MG63 (cell line): ENCODE measurements at regions not wholly inside any gene's neighbourhood (a gene's known extent, or its start where the extent isn't known, plus 50 kb on each side); places are given as distances from the start of the nearest gene placed in this dataset.
A peak's percentile ranks its signal among the peaks of the same experiment; 100 is the strongest.

Experiments used
- DNase-seq: peaks from one replicate; pipeline ENCODE4 v3.0.0-alpha.2; 2020
- H3K27me3 ChIP-seq: fragments of 250-450 bp; sonication (Bioruptor Pico); 2 replicates; pipeline ENCODE4 v1.5.1; 2020; ENCODE audit warnings: mild to moderate bottlenecking, moderate library complexity
- H3K36me3 ChIP-seq: fragments of 250-450 bp; sonication (Bioruptor Pico); 2 replicates; pipeline ENCODE4 v1.5.1; 2020; ENCODE audit warnings: mild to moderate bottlenecking, moderate library complexity
- H3K4me3 ChIP-seq: fragments of 250-450 bp; sonication (Bioruptor Pico); 2 replicates; pipeline ENCODE4 v1.5.1; 2020; ENCODE audit warnings: mild to moderate bottlenecking, moderate library complexity
- H3K9me3 ChIP-seq: fragments of 250-450 bp; sonication (Bioruptor Pico); 2 replicates; pipeline ENCODE4 v1.5.1; 2020; ENCODE audit warnings: mild to moderate bottlenecking, moderate library complexity

DNA sequence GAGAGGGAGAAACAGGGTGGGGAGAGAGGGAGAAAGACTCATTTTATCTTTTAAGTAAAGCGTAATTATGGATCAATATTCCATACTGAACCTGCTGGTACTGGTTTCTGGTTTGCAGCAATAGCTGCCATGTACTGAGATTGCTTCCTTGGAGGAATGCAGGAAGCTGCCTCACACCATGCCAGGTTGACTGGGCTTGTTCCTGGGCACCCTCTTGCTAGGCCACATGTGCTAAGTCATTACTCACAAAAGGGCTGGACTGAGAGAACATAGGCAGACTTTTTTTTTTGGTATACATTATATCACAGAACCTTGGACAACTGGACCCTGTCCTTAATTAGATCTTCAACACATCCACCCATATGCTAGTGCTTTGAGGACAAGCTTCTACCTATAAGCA is 193.4 kb downstream of the ZNF621 start:
- Histone ChIP-seq H3K4me3 (no peak overlapping the region), H3K36me3 (no peaks in the 10 kb centered on the region), H3K9me3 (no peaks in the 10 kb centered on the region), H3K27me3 (no peaks in the 10 kb centered on the region)
- DNase-seq = peak; percentile 9

- no peak for DNase-seq
- H3K4me3 ChIP-seq = no peak overlapping the region
- H3K27me3 ChIP-seq = no peaks in the 10 kb centered on the region
- no peaks in the 10 kb centered on the region for H3K9me3 ChIP-seq
- H3K36me3 ChIP-seq = no peaks in the 10 kb centered on the region
Observed at GRCh38 chr3:40718681-40719080, 193.9 kb downstream of the ZNF621 start.

- no peaks in the 10 kb centered on the region for H3K27me3 ChIP-seq
- H3K4me3 ChIP-seq = no peak overlapping the region
- no peaks in the 10 kb centered on the region for H3K36me3 ChIP-seq
- H3K9me3 ChIP-seq = no peaks in the 10 kb centered on the region
- no peak for DNase-seq
Observed at GRCh38 chr3:40719660-40720287, 195.0 kb downstream of the ZNF621 start.

GRCh38 chr3:40720341-40720740 is 195.6 kb downstream of the ZNF621 start:
- H3K9me3 ChIP-seq = no peaks in the 10 kb centered on the region
- no peak for DNase-seq
- H3K27me3 ChIP-seq = no peaks in the 10 kb centered on the region
- no peak overlapping the region for H3K4me3 ChIP-seq
- no peaks in the 10 kb centered on the region for H3K36me3 ChIP-seq

DNA sequence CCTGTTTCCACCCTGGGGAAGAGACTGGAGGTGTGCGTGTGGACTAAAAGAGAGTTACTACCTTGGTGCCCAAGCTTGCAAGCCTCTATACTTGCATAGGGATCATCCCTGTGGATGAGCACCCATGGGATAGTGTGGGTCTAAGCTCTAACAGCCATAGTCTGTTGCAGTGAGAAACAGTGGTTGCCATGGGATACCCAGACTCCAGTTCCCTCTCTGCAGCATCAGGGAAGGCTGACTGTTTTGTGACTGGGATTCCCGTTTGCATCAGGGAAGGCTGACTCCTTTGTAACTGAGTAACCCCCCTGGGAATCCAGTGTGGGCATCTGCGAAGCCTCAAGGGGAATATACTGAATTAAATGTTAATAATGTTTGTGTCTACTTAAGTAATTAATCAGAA is 196.1 kb downstream of the ZNF621 start:
- no peaks in the 10 kb centered on the region for H3K9me3 ChIP-seq
- H3K36me3 ChIP-seq = no peaks in the 10 kb centered on the region
- no peaks in the 10 kb centered on the region for H3K27me3 ChIP-seq
- no peak for DNase-seq
- no peak overlapping the region for H3K4me3 ChIP-seq

DNA sequence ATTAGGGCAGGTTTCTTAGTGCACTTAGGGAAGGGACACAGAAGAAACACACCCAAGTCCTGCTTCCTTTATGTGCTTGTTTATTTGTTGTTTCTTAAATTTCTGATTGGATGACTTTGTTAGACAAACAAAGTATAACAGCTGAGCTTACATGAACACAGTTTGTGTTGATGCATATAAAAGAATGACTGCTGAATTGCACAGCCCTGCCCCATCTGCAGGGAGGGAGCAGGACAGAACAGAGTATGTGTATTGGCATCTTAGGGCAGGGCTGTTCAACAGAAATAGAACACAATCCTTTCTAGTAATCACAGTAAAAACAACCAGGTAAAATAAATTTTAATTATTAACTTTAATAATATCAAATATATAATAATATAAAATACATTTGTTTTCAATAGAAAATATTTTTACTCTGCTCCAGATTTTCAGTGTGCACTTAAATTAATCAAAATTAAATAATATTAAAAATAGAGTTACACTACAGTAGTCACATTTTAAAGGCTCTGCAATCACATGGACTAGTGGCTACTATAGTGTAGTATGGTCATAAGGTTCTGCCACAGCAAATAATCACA is 198.4 kb downstream of the ZNF621 start:
- DNase-seq = no peak
- H3K4me3 ChIP-seq = no peak overlapping the region
- H3K27me3 ChIP-seq = no peaks in the 10 kb centered on the region
- no peaks in the 10 kb centered on the region for H3K9me3 ChIP-seq
- H3K36me3 ChIP-seq = no peaks in the 10 kb centered on the region

DNA sequence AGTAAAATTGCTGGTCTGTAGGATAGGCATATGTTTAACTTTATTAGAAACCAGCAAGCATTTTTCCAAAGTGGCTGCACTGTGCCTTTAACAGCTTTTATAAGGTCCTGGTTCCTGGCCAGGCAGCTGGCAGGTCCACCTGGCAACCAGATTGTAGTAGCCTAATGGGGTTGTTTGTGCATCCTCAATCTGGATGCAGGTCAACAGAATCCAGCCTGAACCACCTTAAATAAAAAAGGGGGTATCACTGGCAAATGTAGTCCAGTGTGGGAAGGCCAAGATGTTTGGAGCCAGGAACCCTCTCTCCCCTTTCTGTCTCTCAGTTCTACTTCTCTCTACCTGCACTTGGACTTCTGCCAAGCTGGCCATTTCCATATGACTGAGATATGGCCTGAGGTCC is 200.3 kb downstream of the ZNF621 start:
- no peak for DNase-seq
- no peaks in the 10 kb centered on the region for H3K36me3 ChIP-seq
- H3K9me3 ChIP-seq = no peaks in the 10 kb centered on the region
- H3K27me3 ChIP-seq = no peaks in the 10 kb centered on the region
- no peak overlapping the region for H3K4me3 ChIP-seq

GRCh38 chr3:40731445-40731844 is 206.7 kb downstream of the ZNF621 start:
- Histone ChIP-seq H3K4me3 (no peak overlapping the region), H3K9me3 (no peaks in the 10 kb centered on the region), H3K27me3 (no peaks in the 10 kb centered on the region), H3K36me3 (no peaks in the 10 kb centered on the region)
- DNase-seq = no peak

DNA sequence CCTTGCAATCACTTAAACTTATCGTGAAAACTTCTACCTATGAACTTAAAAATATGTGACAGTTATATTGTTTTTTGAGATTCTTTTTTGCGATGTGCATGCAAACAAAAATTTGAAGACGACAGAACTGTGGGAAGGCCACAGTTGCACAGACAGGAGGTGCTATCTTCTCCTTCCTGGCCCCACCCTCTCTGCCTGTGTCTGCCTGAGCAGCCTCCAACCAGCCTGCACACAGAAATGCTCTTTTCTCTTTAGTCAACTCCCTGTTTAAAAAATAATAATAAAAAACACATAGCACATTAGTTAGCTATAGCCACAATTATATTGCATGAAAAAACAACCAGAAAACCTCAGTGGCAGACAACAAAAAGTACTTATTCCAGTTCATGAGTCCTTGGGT is 212.2 kb downstream of the ZNF621 start:
- Histone ChIP-seq H3K36me3 (no peaks in the 10 kb centered on the region), H3K4me3 (no peak overlapping the region), H3K9me3 (no peaks in the 10 kb centered on the region), H3K27me3 (no peaks in the 10 kb centered on the region)
- no peak for DNase-seq

GRCh38 chr3:40737343-40737742 is 212.6 kb downstream of the ZNF621 start:
- Histone ChIP-seq H3K36me3 (no peaks in the 10 kb centered on the region), H3K27me3 (no peaks in the 10 kb centered on the region), H3K9me3 (no peaks in the 10 kb centered on the region), H3K4me3 (no peak overlapping the region)
- DNase-seq = no peak

GRCh38 chr3:40739971-40740370 is 215.2 kb downstream of the ZNF621 start:
- Histone ChIP-seq H3K9me3 (no peaks in the 10 kb centered on the region), H3K4me3 (no peak overlapping the region), H3K36me3 (no peaks in the 10 kb centered on the region), H3K27me3 (no peaks in the 10 kb centered on the region)
- DNase-seq = no peak

- no peak for DNase-seq
- no peaks in the 10 kb centered on the region for H3K9me3 ChIP-seq
- no peaks in the 10 kb centered on the region for H3K36me3 ChIP-seq
- no peaks in the 10 kb centered on the region for H3K27me3 ChIP-seq
- no peak overlapping the region for H3K4me3 ChIP-seq
Observed at GRCh38 chr3:40741729-40742128, 217.0 kb downstream of the ZNF621 start.

GRCh38 chr3:40745381-40746106 is 220.8 kb downstream of the ZNF621 start:
- Histone ChIP-seq H3K36me3 (no peaks in the 10 kb centered on the region), H3K9me3 (no peaks in the 10 kb centered on the region), H3K27me3 (no peaks in the 10 kb centered on the region), H3K4me3 (no peak overlapping the region)
- no peak for DNase-seq

GRCh38 chr3:40751666-40752065 is 226.9 kb downstream of the ZNF621 start:
- Histone ChIP-seq H3K27me3 (no peaks in the 10 kb centered on the region), H3K4me3 (no peak overlapping the region), H3K36me3 (no peaks in the 10 kb centered on the region), H3K9me3 (no peaks in the 10 kb centered on the region)
- DNase-seq = no peak

DNA sequence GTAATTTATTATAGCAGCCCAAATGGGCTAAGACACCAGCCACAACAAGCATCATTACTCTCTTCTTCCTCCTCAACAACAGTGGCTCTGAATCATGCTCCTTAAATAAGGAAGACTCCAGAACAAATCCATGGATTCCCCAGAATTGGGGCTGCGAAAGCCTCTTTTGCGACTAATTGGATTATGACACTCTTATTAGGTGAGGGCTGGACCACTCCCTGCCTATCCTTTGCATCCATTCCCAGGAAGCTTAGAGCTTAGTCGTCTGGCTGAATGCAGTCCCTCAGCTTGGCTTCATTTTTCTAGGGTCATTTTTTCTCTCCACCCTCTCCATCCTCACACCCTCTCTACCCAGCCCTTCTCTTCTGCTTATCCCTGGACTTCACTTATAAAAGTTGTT is 227.7 kb downstream of the ZNF621 start:
- no peak for DNase-seq
- H3K36me3 ChIP-seq = no peaks in the 10 kb centered on the region
- H3K4me3 ChIP-seq = no peak overlapping the region
- H3K9me3 ChIP-seq = no peaks in the 10 kb centered on the region
- no peaks in the 10 kb centered on the region for H3K27me3 ChIP-seq

DNA sequence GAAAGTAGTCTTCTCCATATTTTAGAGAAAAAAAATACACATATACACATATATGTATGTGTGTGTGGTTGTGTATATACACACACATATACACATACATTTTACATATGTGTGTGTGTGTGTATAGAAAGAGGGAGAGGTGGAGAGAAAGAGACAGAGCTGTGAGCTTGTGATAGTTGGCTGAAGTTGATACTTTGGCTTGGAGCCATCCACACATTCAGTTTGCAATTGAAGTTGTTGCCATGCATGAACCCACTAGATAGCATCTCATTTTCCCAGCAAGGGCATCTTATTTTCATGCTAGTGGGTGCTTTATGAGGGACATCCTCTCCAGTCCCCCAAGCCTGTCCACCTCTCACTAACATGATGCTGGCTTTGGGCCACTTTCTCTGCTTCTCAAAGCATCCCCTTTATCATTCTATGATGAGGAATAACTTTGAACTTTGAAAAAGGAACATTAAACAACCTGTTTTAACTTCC is 228.6 kb downstream of the ZNF621 start:
- DNase-seq = no peak
- no peak overlapping the region for H3K4me3 ChIP-seq
- H3K27me3 ChIP-seq = no peaks in the 10 kb centered on the region
- H3K9me3 ChIP-seq = no peaks in the 10 kb centered on the region
- H3K36me3 ChIP-seq = no peaks in the 10 kb centered on the region

- Histone ChIP-seq H3K9me3 (no peaks in the 10 kb centered on the region), H3K27me3 (no peaks in the 10 kb centered on the region), H3K4me3 (no peak overlapping the region)
Observed at GRCh38 chr3:40753951-40754350, 229.2 kb downstream of the ZNF621 start.

GRCh38 chr3:40754994-40755393 is 230.2 kb downstream of the ZNF621 start:
- Histone ChIP-seq H3K27me3 (no peaks in the 10 kb centered on the region), H3K4me3 (no peak overlapping the region), H3K9me3 (no peaks in the 10 kb centered on the region), H3K36me3 (no peaks in the 10 kb centered on the region)
- no peak for DNase-seq

More at GRCh38 chr3:40753951-40754350, 229.2 kb downstream of the ZNF621 start:
- DNase-seq = no peak
- H3K36me3 ChIP-seq = no peaks in the 10 kb centered on the region
